Panc1 (cell line): ENCODE measurements at regions not wholly inside any gene's neighbourhood (a gene's known extent, or its start where the extent isn't known, plus 50 kb on each side); places are given as distances from the start of the nearest gene placed in this dataset.
A peak's percentile ranks its signal among the peaks of the same experiment; 100 is the strongest.

Experiments
- ATAC-seq: fragments of 200-7000 bp; cut with Tn5 transposase; 2 replicates; pipeline ENCODE4 v1.9.1; 2020; ENCODE audit warnings: mild to moderate bottlenecking, moderate library complexity
- BruUV-seq: library from RNA; stranded (reverse); fragments of 400-500 nt; replicated peaks from 2 replicates; lab custom pipeline; 2021; lab: Mats Ljungman, UMichigan
- CTCF ChIA-PET: fragments of 300-600 bp; sonication (Branson Sonifier 250); formaldehyde crosslinking; loops from one replicate; lab custom pipeline; 2022; ENCODE audit warnings: antibody characterized with exemption; lab: Charles Lee
- POLR2A ChIA-PET: fragments of 300-600 bp; sonication (Branson Sonifier 250); formaldehyde crosslinking; loops from one replicate; lab custom pipeline; 2022; ENCODE audit warnings: antibody characterized with exemption; lab: Charles Lee
- DNase-seq: peaks from one replicate; pipeline ENCODE4 v3.0.0-alpha.2; 2010; ENCODE audit warnings: low read depth, low spot score
- H3K27ac ChIP-seq: 2 replicates; pipeline ENCODE4 v1.5.1; 2011; ENCODE audit warnings: mild to moderate bottlenecking, low read length, inconsistent platforms
- H3K27me3 ChIP-seq: fragments of 200-500 bp; sonication (Bioruptor generic); 2 replicates; pipeline ENCODE4 v1.6.0; 2014; ENCODE audit warnings: low read length, inconsistent platforms; ENCODE audit not compliant: control insufficient read depth, insufficient read depth
- H3K36me3 ChIP-seq: fragments of 200-500 bp; sonication (Bioruptor generic); 2 replicates; pipeline ENCODE4 v1.5.1; 2014; ENCODE audit warnings: inconsistent platforms, mild to moderate bottlenecking, low read length, moderate library complexity; ENCODE audit not compliant: control insufficient read depth, insufficient read depth
- H3K4me1 ChIP-seq: 2 replicates; pipeline ENCODE4 v1.5.1; 2011; ENCODE audit warnings: inconsistent platforms, mild to moderate bottlenecking, low read length, moderate library complexity; ENCODE audit not compliant: control insufficient read depth, insufficient read depth
- H3K4me3 ChIP-seq, 2 experiments: 2 replicates each; pipeline ENCODE4 v1.5.1; 2011 to 2012; ENCODE audit warnings: low read depth in 2 of 2, low read length in 2 of 2, mild to moderate bottlenecking in 2 of 2, inconsistent platforms in 1 of 2, moderate library complexity in 1 of 2
- H3K9me3 ChIP-seq: fragments of 200-500 bp; sonication (Bioruptor generic); 2 replicates; pipeline ENCODE4 v1.5.1; 2014; ENCODE audit warnings: low read depth, mild to moderate bottlenecking, inconsistent platforms, low read length, moderate library complexity; ENCODE audit not compliant: control insufficient read depth, insufficient read depth
- CTCF ChIP-seq: fragments of 450-650 bp; IDR thresholded peaks from 2 replicates; pipeline ENCODE4 v1.5.1; 2017; ENCODE audit warnings: mild to moderate bottlenecking
- POLR2AphosphoS5 ChIP-seq: IDR thresholded peaks from 2 replicates; pipeline ENCODE4 v1.6.1; 2012; ENCODE audit warnings: mild to moderate bottlenecking, low read depth, low read length, moderate library complexity
- REST ChIP-seq, 2 experiments: IDR thresholded peaks; 2 replicates each; pipeline ENCODE4 v1.6.1; 2011 to 2012; ENCODE audit warnings: low read depth in 2 of 2, control low read depth in 1 of 2, low read length in 1 of 2, mild to moderate bottlenecking in 1 of 2, moderate library complexity in 1 of 2; ENCODE audit not compliant: insufficient read depth in 1 of 2
- SIN3A ChIP-seq: IDR thresholded peaks from 2 replicates; pipeline ENCODE4 v1.6.1; 2012; ENCODE audit warnings: low read depth, mild to moderate bottlenecking, low read length, moderate library complexity, borderline replicate concordance; ENCODE audit not compliant: insufficient read depth
- TCF7L2 ChIP-seq: IDR thresholded peaks from 2 replicates; pipeline ENCODE4 v1.6.1; 2011; ENCODE audit warnings: mild to moderate bottlenecking, low read depth, low read length, inconsistent platforms
- in situ Hi-C: cut with HindIII; loops from 2 replicates; pipeline ENCODE4 v1.10.0; 2016; ENCODE audit warnings: low sequenced_read_pairs, low pct_unique_long_range_greater_than_20kb
- intact Hi-C: fragments of 100-400 bp; cut with micrococcal nuclease; formaldehyde crosslinking; loops from one replicate; pipeline ENCODE4 v1.10.0; 2022; ENCODE audit not compliant: unreplicated experiment

DNA sequence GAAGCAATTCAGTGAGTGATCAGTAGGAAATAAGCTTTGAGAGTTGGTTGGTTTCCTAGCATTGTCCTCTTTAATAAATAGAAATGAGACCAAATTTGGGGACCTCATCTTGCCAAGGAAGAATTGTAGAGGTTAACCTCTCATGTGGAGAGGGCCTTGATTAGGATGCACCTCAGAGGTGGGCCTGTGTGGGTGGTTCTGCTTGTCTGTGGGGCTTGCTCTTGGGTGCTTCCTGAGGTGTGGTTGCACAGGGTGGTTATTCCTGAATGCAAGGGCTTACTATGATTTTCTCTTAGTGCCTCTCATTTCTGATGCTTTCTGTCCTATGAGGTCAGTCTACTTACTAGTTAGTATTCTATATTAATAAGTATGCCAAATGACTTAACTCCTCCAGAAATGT, 89.6 kb upstream of the MGAT5 start:
- TF ChIP-seq CTCF: no peak
- no peak for TF ChIP-seq POLR2AphosphoS5
- no peak for TF ChIP-seq REST (IDR thresholded peaks at IDR 0.05; ENCODE audit: insufficient read depth in 1 of 2, low read depth in 2 of 2, low read length in 1 of 2)
- no peak for TF ChIP-seq TCF7L2
- no peak for TF ChIP-seq SIN3A
- H3K27ac ChIP-seq: no peak overlapping the region
- in situ Hi-C loops (no loop called here), intact Hi-C loops (no loop called here)
- no peaks in the 10 kb centered on the region for H3K36me3 ChIP-seq
- H3K4me1 ChIP-seq: no peaks in the 10 kb centered on the region
- no peak for ATAC-seq
- H3K27me3 ChIP-seq: no peaks in the 10 kb centered on the region
- H3K9me3 ChIP-seq: no peaks in the 10 kb centered on the region
- BruUV-seq: no TSS peak
- DNase-seq: no peak
- ChIA-PET CTCF (no interaction called here), POLR2A (no interaction called here)
- H3K4me3 ChIP-seq: no peak overlapping the region

DNA sequence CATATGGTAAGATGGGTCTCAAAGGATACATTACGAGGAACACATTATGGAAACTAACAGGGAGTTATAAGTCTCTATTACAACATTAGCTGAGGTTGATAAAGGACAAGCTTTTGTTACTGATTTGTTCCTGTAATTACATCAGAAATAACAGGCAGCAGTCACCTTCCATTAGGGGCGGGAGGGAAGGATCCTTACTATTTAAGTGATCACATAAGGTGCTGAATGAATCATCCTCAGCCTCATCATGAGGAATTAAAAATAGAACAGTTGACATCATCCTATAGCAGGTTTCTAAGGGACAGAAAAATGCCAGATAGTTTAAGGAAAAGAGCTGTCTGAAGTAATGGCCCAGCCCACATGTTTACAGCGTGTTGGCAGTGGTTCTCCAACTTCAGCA, 86.9 kb upstream of the MGAT5 start:
- Histone ChIP-seq H3K4me1 (no peaks in the 10 kb centered on the region), H3K9me3 (no peaks in the 10 kb centered on the region), H3K27ac (no peak overlapping the region), H3K4me3 (no peak overlapping the region), H3K27me3 (no peaks in the 10 kb centered on the region), H3K36me3 (no peaks in the 10 kb centered on the region)
- no peak for TF ChIP-seq REST (IDR thresholded peaks at IDR 0.05; ENCODE audit: insufficient read depth in 1 of 2, low read depth in 2 of 2, low read length in 1 of 2)
- no peak for TF ChIP-seq TCF7L2
- no peak for TF ChIP-seq SIN3A
- no peak for TF ChIP-seq POLR2AphosphoS5
- TF ChIP-seq CTCF: no peak
- ATAC-seq (no peak), DNase-seq (peak; percentile 18)
- CTCF ChIA-PET: no interaction called here
- intact Hi-C loops (no loop called here), in situ Hi-C loops (no loop called here)
- POLR2A ChIA-PET: no interaction called here
- BruUV-seq: no TSS peak
